A673 (cell line): ENCODE measurements at regions not wholly inside any gene's neighbourhood (a gene's known extent, or its start where the extent isn't known, plus 50 kb on each side); places are given as distances from the start of the nearest gene placed in this dataset.

Experiments
- EZH2 ChIP-seq: fragments of 200-600 bp; sonication (generic); IDR thresholded peaks from 2 replicates; pipeline ENCODE4 v1.6.1; 2017; ENCODE audit warnings: borderline replicate concordance, low read depth, mild to moderate bottlenecking, mixed read lengths, antibody characterized with exemption, low read length; ENCODE audit not compliant: poor library complexity, severe bottlenecking
- TF ChIP-seq, protein P1 (sequence below): fragments of 300-800, 200-600 bp; sonication (generic); conservative IDR thresholded peaks from 2 replicates; pipeline ENCODE4 v1.5.1; 2017; ENCODE audit warnings: low read depth, mild to moderate bottlenecking, antibody characterized with exemption, low read length, moderate library complexity, mixed read lengths

DNA sequence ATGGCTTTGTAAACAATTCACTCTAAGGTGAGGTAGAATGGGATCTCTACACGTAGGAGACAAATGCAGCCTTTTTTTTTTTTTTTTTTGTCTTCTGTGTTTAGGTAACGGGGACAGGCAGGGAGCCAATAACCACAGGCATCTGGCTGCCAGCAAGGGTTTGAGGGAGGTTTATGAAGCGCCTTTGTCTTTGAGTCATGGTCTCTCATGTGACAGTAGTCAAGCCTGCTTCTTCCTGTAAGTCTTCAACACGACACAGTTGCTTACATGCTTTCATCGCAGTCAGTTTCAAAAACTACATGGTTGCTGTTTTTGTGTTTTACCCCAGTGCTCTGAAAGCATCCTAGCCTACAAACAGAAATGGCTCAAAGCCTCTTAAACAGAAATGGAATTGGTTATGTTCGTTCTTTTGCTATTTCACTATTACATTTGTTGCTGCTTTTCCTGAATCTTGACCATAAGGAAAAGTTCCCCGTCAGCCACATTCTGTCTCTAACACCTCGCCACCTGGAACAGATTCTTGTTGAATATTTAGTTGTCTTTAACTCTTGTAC, 127.8 kb upstream of the METTL14 start:
- TF ChIP-seq, protein P1, sequence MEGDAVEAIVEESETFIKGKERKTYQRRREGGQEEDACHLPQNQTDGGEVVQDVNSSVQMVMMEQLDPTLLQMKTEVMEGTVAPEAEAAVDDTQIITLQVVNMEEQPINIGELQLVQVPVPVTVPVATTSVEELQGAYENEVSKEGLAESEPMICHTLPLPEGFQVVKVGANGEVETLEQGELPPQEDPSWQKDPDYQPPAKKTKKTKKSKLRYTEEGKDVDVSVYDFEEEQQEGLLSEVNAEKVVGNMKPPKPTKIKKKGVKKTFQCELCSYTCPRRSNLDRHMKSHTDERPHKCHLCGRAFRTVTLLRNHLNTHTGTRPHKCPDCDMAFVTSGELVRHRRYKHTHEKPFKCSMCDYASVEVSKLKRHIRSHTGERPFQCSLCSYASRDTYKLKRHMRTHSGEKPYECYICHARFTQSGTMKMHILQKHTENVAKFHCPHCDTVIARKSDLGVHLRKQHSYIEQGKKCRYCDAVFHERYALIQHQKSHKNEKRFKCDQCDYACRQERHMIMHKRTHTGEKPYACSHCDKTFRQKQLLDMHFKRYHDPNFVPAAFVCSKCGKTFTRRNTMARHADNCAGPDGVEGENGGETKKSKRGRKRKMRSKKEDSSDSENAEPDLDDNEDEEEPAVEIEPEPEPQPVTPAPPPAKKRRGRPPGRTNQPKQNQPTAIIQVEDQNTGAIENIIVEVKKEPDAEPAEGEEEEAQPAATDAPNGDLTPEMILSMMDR, result no peak
- TF ChIP-seq EZH2, result no peak
